Inflammatory macrophage treated with lipopolysaccharide for 1 hour (primary cell): ENCODE measurements at regions not wholly inside any gene's neighbourhood (a gene's known extent, or its start where the extent isn't known, plus 50 kb on each side); places are given as distances from the start of the nearest gene placed in this dataset.

ENCODE experiments used
- DNase-seq, 2 donors: peaks; one replicate each; pipeline ENCODE4 v3.0.0-alpha.2; 2020 to 2022

DNA sequence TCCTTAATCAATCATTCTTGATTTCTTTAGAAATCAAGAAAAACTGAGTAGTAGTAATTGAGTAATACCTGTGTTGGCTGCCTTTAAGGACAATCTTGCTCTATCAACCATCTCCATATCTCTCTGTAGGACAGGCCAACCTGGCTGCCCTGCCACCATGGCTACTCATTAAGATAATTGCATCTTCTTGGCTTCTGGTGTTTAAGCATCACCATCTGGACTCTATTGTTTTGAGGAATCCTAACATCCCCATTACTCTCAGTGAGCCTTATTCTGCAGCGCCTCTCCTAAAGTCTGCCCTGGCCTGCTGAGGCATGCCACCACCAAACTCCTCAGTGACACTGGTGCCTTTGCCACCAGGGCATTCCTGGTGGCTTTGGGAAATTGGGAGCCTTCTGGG, 442.6 kb upstream of the ZNF507 start:
- no peak for DNase-seq

DNA sequence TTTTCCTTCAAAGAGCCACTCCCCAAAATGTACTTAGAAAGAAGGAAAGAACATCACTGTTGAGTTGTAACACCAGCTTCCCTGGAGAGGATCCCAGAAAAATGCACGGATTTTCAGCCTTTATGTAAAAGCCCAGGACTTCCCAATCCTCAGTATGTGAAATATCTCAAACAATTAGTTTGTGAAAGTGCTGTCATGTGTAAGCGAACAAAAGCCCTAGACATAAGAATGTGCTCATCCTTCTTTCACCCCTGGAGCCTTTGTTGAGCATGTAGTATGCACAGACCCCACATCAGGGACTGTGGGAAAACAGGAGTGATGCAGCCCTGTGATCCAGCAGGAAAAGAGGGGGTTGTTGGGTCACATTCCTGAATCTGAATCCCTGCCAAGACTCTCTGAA, 441.4 kb upstream of the ZNF507 start:
- no peak for DNase-seq

DNA sequence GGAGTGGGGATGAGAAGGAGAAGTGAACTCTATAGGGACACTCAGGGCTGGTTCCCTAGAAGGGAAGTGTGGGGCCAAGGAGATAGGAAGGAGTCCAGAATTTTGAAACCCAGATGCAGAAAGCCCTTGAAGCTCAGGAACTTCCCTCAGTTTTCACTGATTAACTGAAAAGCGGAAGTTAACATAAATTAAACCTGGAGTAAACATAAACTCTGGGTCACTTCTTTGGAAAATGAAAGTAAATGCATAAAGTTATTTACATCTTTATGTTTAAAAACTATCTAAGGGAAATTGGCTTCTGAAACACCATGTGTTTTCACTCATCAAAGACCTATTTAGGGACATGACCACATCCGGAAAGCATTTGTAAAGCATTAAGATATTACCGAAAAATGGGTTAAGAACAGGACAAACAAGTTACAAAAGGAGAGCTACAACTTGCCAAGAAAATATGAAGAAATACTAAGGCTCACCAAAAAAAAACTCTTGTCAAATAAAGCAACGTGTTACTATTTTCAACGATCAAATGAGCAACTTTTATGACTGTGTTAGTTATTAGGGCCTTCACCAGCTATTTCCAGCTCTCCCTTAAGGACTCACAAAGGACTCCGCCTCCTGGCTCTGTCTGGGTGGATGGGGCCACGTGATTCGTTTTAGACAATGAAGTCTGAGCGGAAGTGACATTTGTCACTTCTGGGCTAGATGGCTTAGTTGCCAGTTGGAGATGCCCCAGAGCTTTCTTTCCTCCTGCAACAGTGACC, 439.1 kb upstream of the ZNF507 start:
- peak; percentile 12 to 57 for DNase-seq

DNA sequence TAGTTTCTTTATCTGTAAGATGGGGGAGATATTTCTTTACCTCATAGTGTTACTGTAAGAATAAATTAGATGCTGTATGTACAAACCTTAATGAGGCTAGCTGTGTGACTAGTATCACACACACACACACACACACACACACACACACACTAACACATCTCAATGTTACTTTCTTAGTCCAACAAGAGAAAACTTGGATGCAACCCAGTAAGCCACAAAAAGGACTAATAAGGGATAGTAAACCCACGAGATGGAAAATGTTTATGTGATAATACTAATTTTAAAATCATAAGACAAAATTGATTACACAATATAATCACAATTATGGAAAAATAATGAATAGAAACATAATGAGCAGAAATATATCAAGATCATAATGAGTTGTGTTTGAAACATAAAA, 437.7 kb upstream of the ZNF507 start:
- DNase-seq, result no peak

DNA sequence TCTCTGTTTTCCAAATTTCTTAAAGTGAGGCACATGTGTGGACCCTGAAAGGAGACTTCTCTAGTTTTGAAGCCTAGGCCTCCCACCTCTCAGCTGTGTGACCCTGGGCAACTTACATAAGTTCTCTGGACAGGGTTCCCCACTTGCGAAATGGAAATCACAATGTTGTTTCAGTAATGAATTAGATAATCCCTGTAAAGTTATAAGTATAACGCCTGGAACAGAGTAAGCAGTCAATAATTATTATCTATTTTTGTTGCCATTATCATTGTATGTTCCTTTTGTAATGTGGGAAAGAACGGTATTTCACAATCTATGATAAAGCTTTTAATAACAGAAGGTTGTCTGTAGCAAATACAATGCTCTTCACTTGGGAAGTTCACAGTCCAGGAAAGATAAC, 437.3 kb upstream of the ZNF507 start:
- peak; percentile 6 to 7 for DNase-seq

DNA sequence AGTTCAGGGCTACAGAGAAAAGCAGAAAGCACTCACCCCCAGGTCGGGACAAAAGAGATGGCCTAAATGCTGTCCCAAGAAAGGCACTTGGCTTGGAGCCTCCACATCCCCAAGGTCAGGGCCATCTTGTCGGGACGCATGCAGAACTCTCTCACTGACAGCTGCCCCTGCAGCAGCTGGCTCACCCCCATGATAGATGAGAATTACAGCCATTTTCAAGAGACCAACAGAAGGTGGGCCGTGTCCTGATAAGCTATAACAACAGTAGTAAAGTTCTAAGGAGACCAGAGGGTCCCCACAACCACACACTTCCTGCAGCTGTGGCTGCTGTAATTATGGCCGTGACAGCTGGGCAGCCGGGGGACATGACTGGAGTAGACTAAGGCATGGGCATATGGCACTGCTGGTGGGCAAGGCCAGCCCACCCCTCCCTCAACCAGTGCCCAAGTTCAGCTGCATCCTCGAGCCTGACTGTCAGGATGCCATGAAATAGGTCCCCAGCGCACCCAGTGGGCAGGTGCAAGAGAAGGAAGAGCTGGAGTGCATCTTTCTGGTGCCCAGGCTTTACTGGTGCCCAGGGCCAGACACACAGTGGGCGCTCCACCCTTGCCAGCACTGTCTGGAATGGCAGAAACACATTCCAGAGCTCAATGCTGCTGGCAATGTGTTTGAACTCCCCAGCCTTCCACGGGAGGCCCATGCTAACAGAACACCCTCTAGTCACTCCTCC, 436.7 kb upstream of the ZNF507 start:
- DNase-seq, result no peak

DNA sequence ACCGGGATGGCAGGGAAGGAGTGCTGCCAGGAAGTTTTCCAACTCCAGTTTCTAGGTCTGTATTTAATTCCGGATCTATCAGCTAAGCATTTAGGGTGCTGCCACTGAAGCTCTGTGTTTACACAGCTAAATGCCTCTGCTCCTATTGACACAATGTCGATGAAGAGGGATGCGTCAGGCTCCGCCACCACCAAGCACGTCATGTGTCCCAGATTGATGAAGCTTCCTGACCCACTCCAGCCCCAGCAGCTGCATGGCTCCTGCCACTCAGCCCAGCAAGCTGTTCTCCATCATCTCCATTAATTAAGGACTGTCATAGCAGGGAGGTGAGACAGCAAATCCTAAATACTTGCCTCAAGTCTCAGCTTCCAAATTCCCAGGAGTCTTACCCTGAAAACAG, 435.2 kb upstream of the ZNF507 start:
- DNase-seq, result no peak

DNA sequence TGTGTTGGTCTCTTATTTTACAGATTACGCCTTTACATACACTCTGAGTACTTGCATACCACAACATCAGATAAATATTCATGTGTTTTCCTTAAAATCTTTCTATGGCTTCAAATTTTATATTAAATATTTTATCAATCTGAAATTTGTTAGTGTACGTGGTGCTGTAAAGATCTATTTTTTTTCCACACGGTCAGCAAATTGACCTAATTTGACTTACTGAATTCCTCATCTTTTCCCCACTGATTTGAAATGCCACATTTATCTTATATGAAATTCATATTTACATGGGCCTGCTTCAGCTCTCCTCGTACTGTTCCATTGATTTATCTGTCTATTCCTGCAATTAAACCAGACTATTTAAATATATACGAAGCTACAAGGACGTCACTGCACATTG, 433.8 kb upstream of the ZNF507 start:
- no peak for DNase-seq

DNA sequence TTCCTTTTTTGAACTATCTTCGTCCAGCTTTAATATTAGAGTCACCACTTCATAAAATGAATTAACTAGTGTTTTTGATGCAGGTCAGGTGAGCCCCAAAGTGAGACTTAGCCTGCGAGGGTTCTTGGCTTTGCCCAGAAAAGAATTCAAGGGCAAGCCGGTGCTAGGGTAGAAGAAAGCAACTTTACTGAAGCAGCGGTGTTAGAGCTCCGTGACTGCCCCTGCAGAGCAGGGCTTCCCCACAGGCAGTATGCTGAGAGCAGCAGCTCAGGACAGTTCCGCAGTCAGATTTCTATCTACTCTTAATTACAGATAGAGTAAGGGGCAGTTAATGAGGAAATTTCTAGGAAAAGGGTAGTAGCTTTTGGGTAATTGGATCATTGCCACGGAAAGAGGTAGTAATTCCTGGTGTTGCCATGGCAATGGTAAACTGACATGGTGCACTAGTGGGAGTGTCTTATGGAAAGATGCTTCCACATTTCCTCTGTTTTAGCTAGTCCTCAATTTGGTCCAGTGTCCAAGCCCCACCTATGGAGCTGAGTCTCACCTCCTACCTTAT, 432.2 kb upstream of the ZNF507 start:
- no peak for DNase-seq

DNA sequence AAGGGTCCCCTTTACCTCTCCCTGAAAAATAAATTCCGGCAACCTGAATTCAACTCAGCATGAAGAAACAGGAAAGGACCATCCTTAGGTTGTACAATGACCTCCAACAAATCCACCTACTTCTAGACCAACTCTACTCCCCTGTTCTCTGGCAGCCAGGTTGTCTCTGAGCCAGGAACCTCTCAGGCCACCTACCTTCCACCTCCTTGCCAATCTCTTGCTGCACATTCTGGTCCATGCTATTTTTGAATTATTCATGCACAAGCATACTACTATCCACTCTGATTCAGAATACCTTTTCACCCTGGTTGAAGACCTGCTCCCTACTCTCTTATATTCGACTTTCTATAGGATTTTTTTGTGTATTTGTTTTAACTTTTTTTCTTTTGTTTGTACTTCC, 415.0 kb upstream of the ZNF507 start:
- no peak for DNase-seq

DNA sequence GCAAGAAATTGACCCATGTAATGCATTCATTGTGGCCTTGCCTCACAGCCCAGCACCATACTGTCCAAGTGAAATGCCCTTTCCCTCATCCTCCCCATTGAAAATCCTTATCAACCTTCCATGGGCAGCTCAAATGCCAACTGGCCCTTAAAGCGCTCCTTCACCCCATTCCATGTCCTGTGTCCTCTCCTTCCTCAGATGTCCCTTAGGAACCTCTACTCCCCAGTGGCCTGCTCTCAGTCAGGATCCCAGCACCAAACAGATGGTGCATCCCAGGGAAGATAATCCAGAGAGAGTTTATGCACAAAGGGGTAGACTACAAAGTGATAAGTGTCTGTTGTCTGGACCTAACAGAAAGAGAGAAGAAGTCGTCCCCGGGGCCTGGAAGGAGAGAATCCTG, 407.4 kb upstream of the ZNF507 start:
- DNase-seq, result no peak

DNA sequence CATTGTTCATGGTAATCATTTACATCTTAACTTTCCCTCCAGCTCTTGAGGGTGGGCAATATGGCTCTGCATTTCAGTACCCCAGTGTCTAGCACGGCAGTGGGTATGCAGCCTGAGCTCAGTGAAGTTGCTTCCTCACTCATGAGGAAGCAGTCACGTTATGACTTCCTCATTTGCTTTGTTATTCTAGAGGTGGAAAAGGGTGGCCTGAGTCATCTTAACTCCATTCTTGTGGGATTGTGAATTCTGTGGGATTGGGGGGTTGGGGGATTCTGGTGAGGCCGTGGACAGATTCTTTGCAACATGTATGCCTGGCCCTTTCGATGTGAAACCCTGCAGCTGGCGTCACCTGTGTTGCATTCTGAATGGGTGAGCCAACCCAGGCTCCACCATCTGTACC, 406.7 kb upstream of the ZNF507 start:
- DNase-seq, result peak; percentile 1 to 10

DNA sequence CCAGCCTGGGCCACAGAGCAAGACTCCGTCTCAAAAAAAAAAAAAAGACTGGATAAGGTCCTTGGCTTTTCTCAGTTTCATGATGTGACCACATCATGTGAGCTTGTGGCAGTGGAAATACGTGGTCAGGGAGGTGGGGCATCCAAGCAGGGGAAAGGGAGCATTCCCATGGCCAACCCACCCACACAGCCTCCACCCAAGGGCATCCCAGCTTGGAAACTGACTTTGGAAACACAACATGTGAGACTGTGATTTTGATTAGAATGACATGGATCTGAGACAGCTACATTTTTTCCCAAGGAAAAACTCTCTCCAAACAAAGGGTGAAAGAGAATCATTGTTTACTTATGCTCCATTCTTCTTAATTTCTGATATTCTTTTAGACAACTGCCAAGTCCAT, 405.0 kb upstream of the ZNF507 start:
- DNase-seq, result no peak

DNA sequence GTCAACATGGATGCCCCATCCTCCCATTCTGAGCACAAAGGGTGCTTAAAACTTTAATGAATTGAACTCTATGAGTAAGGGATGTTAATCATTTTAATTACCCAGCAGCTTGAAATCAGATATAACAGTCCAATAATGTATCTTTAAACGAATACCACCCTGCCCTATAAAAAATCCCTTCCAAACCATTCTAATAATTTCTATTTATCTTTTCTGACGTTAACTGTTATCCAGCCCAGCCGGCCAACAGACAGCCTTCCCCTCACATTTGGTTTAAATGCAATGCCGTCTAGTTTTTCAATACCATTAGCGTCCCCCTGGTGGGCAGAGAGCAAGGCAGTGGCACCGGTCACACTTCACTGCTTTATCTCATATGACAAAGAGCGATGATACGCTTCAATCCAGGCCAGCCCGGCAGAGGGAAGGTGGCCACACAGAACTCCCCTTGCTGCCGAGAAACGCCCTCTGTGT, 402.2 kb upstream of the ZNF507 start:
- DNase-seq, result no peak

DNA sequence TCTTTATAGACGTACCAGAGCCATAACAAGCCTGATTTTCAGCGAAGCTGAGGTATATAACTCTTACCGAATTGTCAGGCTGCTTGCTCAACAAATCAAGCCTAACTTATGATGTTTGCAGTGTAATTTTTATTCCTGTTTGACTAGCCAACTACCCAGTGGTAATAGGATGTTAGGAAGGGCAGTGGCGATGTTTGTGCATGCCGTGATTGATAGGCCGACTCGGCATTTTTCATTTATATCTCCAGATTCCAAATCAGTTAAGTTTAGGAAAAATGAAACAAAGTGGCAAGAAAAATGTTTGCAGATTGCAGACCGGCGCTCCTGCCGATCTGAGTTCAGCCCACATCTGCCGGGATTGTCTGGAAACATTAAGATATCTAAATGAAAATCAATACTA, 401.6 kb upstream of the ZNF507 start:
- no peak for DNase-seq

DNA sequence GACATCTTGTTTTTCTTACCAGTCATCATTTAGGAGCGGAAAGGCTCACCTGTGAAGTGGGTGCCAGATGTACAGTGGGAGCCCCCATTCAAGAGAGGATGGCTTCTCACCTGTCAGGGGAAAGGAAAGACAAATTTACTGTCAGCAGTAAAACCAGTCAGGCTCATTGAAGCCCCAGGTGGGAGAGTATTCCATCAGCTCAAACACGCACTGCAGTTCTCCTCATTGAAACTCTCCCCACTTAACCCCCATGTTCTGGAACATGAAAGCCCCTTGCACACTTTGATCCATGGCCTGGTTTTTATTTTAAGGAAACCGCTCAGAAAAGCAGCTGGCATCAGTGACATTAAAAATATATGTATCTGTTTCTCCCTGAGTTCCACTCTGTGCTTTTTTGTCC, 401.1 kb upstream of the ZNF507 start:
- no peak for DNase-seq

DNA sequence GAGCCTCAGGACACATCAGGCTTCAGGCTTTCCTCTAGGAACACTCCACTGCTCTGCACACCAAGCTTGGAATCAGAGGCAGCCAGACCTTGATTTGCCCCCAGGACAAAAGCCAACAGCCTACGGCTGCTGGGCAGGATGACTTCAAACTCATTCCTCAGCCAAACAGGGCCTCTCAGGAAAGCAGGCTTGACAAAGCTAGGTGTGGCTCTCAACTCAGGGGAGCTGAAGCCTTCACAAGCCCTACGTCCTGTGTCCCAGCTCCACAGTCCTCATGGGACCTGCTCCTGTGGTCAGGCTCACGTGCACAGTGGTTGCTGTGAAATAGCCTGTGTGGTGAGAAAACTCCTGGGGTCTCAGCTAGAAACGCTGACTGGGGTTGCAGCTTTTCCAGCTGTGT, 398.9 kb upstream of the ZNF507 start:
- DNase-seq, result no peak

DNA sequence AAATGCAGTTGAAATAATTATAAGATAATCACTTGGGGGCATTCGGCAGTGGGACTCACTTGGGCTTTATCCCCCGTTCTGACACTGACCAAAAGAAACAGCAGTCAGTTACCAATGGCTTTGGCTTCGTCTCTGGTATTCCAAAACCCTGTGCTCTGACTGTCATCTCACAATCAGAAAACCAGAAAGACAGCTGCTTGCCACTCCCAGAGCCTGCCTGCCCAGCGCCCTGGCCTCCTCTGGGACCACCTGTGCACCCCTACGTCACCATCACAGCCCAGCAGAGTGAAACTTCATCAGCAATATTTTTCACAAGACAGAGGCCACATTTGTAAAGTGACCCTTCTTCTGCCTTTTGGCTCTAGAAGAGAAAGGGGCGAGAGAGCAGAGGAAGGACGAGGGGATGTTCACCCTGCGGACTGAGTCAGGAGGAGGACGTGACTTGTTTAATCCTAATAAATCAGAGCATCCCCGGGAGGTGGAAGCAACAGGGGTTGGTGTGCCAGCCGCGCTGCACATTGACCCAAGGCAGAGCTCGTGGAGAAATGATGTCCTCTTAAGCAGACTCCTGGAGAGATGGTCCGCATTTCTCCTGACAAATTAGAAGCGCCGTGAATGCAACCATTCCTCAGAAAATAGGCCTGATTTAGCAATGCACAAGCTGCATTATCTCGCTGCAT, 397.8 kb upstream of the ZNF507 start:
- no peak for DNase-seq

DNA sequence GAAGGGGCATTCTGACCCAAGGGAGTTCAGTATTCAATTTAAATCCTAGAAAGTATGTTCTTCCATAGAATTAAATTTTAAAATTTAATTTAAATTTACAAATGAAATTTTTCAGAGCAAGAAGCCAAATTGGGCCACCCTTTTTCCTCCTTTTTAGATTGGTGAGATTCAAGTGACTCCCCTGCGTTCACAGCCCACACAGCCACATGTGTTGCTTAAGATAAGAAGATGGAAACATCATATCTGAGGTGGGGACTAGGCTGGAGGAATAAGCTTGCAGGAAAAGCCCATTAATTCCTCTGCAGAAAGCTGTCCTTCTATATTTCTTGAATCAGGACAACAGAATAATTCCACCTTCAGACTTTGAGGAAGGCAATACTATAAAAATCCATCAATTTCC, 392.7 kb upstream of the ZNF507 start:
- DNase-seq, result no peak

DNA sequence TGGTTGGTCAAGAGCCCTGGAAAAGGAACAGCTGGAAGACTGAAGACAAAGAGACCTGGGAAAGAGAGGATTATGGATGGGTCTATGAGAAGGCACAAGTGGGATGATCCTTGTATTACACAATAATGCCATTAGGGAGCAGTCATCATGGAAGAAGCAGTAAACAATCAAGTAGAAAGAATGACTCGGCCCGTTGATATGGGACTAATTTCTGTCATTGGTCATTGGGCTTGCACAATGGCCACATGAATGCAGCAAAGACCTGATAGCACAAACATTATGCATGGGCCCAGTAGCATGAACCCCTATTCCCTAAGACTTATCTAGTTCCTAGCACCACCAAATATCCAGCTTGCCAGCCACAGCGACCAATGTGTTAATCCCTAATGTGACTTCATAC, 390.3 kb upstream of the ZNF507 start:
- no peak for DNase-seq

DNA sequence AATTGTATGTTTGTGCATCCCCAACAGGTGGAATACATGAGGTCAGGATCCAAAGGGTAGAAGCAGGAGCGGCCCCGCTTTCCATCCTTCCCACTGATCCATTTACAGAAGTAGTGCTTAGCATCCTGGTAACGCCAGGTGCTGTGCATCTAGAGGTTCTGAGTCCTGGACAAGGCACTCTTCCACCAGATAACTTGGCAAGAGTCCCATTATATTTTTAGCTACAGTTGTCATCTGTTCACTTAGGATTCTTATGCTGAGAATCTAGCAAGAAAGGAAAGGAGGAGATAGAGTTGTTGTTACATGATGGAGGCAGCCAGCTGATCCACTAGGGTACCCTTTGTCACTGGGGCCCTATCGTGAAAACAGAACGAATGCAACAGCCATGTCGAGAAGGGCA, 389.5 kb upstream of the ZNF507 start:
- DNase-seq, result no peak

DNA sequence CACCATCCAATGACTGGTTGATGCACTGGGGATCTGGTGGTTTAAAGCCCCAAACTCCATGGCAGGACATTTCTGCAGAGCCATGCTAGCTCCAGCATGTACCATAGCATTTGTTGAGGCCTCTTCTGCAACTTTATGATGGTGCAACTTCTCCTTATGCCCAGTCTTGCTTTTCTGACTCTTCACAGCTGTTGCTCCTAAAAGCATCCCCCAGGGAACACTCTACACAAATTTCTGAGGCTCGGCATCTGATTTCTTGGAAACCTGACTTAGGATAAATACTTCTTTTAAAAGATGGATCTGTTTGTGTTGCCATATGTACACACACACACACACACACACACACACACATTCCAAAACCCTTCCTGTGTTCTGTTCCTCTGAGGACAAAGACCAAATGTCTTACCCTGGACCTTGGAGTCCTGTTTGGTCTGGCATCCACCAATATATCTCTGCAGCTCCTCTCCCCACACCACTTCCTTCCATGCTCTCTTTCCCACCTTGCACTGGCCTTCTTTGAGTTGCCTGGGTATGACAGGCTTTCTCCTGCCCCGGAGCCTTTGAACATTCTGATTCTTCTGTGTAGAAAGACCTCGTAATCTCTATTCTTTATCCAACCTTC, 388.5 kb upstream of the ZNF507 start:
- no peak for DNase-seq

DNA sequence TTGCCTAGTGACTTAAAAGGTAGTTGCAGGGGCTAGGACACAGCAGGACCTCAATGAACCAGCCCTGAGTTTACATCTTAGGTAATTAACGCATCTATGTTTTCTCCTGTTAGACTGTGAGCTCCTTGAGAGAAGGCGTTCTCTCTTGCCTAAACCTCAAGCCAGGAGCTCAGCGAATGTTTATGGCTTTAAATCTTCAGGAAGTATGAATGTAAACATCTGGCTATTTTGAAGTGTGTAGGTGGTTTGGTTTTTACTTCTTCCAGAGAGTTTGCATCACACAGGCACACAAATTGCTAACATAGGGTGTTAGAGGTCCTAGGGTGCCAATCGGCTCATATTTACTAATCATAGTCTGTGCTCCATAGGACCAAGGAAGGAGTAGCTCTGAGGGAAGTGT, 387.7 kb upstream of the ZNF507 start:
- no peak for DNase-seq
